HG02798 (cell line): ENCODE measurements at regions not wholly inside any gene's neighbourhood (a gene's known extent, or its start where the extent isn't known, plus 50 kb on each side); places are given as distances from the start of the nearest gene placed in this dataset.

Experiments used
- ATAC-seq: cut with Tn5 transposase; IDR thresholded peaks from one replicate; pipeline ENCODE4 v1.9.1; 2021; ENCODE audit warnings: mild to moderate bottlenecking; ENCODE audit not compliant: unreplicated experiment, poor library complexity

- ATAC-seq, result no peak
Observed at GRCh38 chr10:2754943-2755342, 312.4 kb upstream of the PFKP start.

DNA sequence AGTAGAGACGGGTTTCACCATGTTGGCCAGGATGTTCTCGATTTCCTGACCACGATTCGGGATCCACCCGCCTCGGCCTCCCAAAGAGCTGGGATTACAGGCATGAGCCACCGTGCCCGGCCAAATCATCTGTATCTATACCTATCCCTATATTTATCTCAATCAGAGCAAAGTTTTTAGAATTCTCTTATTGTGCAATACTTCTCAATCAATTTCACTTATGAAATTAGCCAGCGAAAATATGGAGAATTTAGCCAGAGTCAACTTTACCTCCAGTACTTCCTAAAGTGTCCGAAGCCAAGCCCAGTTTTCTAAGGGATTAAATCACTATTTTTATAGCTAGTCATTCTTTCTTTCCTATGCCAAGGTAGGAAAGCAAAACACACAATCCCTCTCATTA lies 319.1 kb upstream of the PFKP start:
- ATAC-seq, result no peak

GRCh38 chr10:2746638-2747037 lies 320.7 kb upstream of the PFKP start:
- ATAC-seq, result no peak

DNA sequence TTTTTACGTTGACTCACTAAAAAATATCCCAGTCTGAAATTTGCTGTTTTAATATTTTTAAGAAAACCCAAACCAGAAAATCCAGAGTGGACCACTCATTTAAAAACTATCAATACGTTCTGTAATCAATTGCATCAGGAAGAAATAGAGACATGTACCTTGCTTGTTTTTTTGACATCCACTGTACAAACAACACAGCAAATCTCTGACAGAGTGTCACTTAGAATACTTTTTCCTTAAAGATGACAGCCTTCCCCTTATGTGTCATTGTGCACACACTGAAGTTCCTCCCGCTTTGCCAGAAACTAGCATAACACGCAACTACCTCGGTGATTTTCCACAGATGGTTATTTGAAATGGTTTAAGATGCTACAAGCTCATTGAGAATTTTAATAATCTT lies 321.7 kb upstream of the PFKP start:
- no peak for ATAC-seq

GRCh38 chr10:2744547-2745200 lies 322.7 kb upstream of the PFKP start:
- ATAC-seq, result no peak

- ATAC-seq, result no peak
Observed at GRCh38 chr10:2734603-2735002, 332.7 kb upstream of the PFKP start.

DNA sequence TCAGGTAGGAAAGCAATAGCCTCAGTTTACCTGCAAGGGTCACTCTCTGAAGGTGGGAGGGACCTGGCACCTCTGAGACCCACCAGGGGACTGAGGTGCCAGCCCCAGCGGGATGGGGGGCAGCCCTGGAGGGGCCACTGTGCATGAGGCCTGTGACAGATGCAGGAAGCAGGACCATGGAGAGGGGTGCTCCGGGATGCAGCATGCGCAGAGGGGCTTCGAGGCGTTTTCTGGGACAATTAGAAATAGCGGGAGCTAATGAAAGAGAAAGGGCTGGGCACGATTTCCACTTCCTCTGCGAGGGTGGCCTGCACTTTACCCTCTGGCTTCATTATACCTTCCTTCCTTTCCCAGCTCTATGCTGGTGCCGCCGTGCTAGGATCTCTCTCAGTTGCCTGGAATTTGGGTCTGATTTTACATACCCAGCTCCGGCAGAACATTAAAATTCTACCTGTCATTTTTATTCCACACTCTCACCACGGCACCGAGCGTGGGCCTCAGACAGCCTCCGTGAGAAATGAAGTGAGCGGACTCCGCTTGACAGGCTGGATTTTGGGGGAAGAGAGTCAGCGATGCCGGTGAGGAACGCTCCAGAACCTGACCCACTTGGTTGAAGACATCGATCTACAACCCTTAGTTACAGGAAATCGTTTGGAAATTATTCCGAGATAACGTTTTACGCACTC lies 333.9 kb upstream of the PFKP start:
- ATAC-seq, result no peak

- ATAC-seq, result no peak
Observed at GRCh38 chr10:2731940-2732339, 335.4 kb upstream of the PFKP start.

GRCh38 chr10:2729197-2729596 lies 338.2 kb upstream of the PFKP start:
- no peak for ATAC-seq

DNA sequence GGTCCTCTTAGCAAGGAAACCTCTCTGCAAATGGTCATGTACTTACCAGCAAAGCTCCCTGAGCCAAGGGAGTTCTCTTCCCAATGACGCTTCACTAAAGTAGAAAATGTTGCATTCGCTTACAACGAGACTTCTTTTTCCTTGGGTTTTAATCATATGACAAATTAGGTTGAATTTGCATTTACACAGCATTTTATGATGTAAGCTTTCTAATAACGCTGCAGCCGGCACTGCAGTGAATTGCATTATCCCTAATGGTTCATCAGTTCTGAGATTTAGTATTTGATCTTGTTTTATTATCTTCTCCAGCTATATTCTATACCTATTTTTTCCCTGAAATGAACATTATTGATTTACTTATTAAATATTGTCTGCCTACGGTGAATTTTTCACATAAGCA lies 339.3 kb upstream of the PFKP start:
- no peak for ATAC-seq

- ATAC-seq, result no peak
Observed at GRCh38 chr10:2716596-2716995, 350.8 kb upstream of the PFKP start.

GRCh38 chr10:2714597-2714996 lies 352.8 kb upstream of the PFKP start:
- no peak for ATAC-seq

DNA sequence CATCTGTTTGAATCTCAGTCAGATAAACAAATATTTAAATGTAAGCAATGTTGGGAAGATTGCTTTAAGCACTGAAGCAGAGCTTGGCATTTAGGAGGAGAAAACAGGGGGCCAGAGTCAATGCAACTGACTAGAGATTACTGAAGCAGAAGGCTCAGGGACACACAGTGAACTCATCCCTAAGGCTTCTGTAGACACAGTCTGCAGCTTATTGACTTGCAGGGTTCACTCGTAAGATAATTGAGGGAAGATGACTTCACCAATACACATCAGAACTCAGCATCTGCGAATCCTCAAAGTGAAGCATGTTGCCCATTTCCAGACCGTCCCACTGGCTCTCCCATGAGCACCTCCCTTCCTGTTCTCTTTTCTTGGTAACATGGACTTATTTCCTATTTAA lies 363.4 kb upstream of the PFKP start:
- ATAC-seq, result no peak

DNA sequence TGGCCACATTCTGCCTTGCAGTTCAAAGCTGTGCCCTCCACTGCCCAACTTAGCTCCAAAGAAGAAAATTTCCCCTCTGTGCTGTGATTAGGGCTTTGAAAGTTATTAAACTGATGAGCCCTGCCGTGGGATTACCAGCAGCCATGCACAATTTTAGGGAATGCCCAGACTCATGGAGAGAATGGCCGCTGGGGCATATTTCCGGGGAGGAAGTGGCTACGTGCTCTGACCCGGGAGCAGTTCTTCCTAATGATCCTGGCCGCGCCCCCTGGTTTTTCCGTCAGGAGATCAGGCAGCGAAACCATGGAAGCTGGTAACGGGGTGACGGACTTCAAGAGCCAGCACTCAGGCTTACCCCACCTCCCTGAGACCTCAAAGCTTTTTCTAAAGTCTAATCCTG lies 365.5 kb upstream of the PFKP start:
- no peak for ATAC-seq

DNA sequence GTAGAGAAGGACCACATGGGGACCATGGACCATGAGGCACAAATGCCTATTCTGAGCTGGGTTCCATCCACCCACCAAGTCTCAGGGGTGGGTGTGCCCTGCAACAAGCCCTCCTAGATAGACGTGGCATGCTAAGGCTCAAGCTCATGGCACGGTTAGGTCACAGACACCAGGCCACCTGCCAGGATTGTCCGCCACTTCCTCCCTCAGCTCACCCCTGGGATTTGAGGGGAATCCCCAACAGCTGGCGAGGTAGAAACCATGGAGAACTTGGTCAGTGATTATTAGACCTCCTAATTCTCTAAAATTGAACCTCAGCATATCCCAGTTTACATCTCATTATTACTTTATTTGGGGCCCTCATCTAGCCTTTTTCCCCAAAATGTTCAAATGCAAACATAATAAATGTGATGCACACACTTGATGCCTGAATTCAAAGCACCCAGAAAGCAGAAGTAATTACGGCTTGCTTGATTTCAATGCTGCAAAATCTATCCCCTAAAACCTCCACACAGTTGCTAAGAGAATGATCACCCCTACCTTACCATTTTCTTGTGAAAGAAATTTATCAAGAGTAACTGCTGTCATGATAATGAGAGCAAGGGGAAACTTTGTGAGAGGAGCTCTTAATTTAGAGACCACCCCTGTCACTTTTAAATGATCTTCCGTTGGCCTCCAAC lies 366.6 kb upstream of the PFKP start:
- peak; percentile 55 for ATAC-seq

DNA sequence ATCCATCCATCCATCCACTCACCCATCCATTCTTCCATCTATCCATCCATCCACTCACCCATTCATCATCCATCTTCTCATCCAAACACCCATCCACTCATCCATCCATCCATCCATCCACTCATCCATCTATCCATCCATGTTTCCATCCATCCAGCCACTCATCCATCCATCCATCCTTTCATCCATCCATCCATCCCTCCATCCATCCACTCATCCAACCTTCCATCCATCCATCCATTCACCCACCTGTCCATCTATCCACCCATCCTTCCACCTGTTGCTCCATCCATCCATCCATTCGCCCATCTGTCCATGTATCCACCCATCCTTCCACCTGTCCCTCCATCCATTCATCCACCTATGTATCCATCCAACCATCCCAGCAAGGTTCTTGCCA lies 378.4 kb upstream of the PFKP start:
- ATAC-seq, result no peak

DNA sequence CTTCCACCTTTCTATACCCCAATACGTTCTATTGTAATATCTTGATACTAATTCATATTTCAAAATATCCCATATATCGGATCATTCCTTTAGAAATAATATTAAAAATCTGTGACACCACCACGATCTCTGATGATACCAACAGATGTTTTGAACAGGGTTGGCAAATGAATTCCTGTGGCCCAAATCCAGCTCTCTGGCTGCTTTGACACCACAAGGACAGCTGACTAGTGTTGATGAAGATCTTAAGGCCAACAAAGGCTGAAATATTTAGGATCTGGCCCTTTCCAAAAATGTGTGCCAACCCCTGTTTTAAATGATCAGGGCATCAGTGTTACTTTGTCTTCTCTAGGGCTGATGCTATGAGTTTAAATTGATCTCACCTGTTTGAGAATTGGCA lies 380.7 kb upstream of the PFKP start:
- ATAC-seq, result no peak

DNA sequence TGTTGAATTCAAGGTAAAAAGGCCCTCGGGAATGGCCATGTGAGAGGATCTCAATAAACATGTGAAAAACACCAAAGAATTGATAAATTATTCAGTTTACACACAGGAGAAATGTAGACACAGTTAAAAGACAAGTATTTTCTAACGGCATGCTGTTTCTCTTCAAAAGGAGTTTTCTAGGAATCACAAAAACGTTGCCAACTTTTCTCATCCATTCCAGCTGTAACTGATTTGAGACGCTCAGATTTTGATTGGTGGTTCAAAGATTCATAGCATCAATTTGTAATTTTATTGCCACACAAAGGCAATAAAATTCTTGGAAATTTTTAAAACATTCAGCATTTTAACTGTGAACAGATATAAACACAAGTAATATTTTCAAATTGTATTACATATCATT lies 384.9 kb upstream of the PFKP start:
- ATAC-seq, result no peak

- no peak for ATAC-seq
Observed at GRCh38 chr10:2681891-2682290, 385.5 kb upstream of the PFKP start.

DNA sequence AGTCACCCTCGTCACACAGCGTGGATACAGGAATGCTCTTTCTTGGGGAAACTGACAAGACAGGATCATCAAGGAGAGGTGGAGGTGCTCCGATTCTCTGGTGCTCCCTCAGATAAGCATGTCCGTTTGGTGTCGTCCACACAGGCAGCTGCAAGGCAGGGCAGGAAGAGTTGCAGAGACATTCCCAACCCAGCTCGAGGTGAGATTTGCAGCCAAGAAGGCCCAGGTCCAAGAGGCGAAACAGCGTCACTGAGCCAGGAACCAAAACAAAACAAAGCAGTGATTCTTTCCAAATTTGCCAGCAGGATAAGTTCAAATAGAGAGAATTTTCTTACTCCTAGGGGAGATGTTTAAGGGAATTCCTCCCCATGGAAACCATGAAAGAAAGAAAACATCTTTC lies 386.5 kb upstream of the PFKP start:
- ATAC-seq, result no peak

GRCh38 chr10:2679646-2680045 lies 387.7 kb upstream of the PFKP start:
- no peak for ATAC-seq

- no peak for ATAC-seq
Observed at GRCh38 chr10:2676455-2676854, 390.9 kb upstream of the PFKP start.
